NCI-H524 treated with DMSO at 0.1 percent for 48 hours (cell line): ENCODE measurements at regions not wholly inside any gene's neighbourhood (a gene's known extent, or its start where the extent isn't known, plus 50 kb on each side); places are given as distances from the start of the nearest gene placed in this dataset.
"Not testable (repeated sequence)": the region's sequence is repeated elsewhere in the genome, so short reads cannot be mapped to it uniquely, and the experiment has no call there.

ENCODE experiments used
- DNase-seq: peaks from one replicate; lab custom pipeline; 2025; lab: John Stamatoyannopoulos, UW

DNA sequence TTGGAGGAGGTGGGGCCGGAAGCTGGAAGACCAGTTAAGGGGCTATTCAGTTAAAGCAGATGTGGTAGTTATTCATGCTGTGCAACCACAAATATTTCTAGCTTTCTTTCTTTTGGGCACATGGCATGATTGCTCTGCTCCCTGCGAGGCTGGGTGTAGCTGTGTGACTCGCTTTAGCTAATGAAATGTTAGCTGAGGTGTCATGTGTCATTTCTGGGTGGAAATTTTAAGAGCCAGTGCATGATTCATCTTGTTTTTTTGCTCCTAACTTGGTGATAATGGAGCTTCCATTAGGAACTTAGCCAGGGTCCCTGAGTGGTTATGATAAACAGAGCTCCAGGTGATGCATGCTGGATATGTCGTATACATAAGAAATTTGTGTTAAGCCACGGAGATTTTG, 300.6 kb downstream of the SATB1 start:
- DNase-seq, result no peak

DNA sequence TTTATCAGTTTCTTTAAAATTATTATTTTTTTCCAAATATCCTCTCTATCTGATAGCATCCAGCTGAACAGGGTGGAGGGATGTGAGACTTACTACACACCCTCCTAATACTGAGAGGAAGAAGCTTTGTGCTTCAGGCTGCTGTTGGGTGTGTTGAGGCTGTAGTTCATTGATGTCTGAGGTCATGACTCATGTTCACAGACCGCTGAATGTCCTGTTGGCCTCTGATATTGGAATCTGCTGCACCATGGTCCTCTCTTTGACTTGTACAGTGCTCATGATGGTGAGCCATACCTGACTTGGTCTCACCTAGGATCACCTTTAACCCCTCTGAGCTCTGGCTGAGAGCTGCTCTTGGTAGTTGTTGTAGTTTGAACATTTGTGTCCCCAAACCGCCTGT, 302.9 kb downstream of the SATB1 start:
- no peak for DNase-seq

DNA sequence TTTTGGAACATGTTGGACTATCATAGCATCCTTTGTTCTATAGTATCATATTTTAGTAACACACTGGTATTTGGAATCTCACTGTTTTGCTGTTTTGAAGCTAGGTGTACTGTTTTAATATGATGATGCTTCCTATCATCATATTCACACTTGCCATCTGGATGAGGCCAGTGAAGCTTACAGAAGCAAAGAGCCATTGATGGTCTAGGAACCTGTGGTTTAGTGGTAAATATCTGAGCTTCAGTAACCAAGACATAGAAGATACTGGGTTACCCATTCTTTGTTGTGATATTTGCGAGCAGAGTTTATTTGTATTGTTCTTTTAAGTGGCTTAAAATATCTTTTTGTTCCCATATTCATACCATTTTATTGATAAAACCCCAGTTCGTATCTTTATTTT, 304.1 kb downstream of the SATB1 start:
- DNase-seq, result no peak

DNA sequence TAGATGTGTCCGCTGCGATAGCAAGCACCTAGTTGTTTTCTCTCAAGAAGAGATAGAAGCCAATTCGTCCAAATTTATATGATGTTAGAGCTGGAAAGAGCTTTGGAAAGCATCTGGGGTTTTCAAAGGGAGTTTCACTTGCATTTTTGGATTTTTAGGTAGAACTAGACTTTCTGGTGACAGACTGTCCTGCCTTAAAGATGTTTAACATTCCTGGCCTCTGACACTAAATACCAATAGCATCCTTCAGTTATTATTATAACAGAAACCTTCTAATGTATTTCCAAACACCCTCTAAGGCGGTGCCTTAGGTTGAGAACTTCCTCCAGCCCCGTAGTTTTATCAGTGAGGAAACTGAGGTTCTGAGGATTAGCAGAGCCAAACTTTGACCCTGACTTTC, 305.3 kb downstream of the SATB1 start:
- no peak for DNase-seq

DNA sequence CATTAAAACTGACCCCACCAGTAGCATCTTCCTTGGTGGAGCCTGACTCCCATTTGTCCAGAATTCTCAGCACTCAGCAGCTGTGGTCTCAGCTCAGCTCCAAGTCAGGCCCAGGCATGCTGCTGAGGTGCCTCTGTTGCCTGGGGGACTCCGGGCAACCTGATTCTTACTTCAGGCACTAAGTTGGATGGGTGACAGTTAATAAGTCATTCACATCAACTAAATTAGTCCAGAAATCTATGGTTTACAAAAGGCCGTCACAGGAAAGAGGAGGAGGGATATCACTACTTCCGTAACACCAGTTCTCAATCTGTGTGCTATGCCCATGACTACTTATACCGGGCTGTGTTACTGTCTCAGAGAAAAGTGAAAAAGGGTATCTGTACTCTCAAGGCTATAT, 310.2 kb downstream of the SATB1 start:
- no peak for DNase-seq

DNA sequence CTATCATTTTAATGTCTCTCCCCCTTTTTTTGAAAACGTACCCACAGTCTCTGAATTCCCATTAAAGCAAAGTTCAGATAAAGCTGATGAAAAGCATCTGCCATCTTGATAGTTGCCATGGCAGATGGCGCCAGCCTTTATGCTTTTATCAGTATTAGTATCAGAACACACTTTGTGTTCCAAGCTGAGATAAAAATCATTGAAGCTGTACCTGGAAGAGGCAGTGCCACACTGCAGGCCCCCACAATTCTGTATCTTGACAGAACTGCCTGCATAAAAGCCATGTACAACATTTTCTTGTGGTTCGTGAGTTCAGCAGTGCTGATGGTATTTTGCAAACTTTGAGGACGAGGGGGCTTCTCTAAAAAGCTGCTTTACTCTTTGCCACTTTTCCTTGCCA, 311.7 kb downstream of the SATB1 start:
- DNase-seq, result no peak

DNA sequence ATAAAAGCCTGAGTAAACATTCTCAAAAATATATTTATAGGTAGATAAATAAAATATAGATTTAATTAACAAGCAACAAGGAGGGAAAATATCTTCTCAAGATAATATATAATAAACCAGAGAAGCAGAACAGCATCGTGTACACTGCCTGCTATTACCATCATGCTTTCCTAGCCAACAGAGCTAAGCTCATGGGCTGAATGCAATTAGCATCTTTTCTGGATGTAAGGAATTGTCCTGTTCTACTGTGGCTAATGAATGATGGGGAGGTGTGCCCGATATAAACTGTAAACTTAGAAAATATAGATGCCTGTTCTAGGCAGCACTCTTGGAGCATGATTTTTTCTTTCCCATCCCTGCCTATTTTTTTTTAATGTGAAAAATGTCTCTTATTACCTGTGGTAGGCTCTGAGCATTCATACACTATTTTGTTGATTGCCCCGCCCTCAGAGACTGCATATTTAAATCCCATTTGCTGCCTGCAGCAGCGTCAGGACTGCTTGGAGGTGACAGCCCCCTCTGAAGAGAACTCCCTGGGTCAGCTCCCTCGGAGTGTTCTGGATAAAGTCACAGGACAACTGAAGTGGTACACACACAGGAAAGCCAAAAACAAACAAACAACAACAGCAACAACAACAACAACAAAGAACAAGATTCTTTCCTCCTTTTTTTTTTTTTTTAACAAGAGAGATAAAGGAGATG, 312.3 kb downstream of the SATB1 start:
- DNase-seq, result no peak

DNA sequence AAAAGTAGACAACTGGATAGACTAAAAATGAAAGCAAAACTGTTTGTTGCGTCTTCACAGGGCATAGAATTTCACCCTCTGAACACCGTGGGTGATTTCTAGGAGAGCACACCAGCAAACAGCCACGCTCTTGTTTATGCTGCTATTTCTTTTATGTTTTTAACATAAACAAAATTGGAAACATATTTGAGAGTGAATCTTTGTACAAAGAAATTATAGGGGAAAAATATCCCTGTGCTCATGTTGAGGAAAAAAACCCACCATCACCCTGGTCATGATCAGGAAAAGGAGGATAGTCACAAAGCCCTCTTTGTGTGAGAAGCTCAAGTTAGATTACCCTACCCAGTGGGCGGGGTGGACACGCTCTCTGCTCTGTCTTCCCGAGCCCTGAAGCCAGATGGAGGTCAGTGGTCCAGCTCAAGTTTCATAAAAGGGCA, 313.3 kb downstream of the SATB1 start:
- DNase-seq, result no peak

DNA sequence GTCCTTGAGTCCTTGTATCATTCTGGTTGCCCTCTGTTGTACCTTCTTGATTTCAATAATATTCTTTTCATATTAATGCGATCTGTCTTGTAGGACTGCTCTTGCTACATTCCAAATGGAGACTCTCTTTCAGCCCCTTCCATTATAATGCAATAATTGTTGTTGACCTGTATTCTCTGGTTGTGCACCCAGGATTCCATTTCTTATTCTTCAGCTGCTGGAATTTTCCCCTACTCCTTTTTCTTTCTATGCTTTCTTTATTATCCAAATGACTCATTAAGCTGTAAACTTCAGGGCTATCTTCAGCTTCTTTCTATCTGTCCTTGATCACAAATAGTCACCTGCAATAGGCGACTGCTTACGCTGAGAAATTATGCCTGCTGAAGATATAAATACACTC, 321.5 kb downstream of the SATB1 start:
- DNase-seq, result no peak

DNA sequence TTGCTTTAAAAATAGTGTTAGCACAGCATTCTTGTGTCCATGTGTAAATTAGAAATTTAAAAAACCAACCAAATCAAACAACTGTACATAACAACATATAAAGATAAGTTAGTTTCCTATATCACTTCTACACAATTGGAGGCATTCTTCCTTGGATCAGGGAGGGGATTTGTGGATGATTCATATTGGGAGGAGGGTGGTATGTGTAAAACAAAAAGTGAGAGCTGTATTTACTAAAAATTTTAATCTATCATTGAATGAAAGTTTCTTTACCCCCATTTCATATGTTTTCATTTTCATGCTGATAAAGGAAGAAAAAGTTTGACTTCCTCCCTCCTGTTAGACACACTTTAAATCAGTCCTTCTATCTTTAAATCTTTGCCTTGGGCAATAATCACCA, 325.0 kb downstream of the SATB1 start:
- no peak for DNase-seq

DNA sequence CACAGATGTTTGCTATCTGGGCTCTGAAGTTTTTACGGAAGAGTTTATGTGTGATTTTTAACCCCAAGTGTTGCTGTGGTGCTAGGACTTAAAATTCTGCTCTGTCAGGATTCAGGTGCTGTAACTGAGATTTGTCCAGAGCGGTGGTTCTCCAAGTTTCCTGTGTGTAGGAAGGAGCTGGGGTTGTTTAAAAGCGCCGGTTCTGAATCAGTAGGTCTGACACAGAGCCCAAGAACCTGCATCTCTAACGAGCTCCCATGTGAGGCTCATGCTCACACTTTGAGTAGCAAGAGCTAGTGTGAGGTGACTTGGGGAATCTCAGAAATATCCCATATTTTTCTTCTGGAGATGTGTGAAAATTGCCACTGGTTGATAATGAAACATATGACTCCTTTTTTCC, 325.5 kb downstream of the SATB1 start:
- no peak for DNase-seq

DNA sequence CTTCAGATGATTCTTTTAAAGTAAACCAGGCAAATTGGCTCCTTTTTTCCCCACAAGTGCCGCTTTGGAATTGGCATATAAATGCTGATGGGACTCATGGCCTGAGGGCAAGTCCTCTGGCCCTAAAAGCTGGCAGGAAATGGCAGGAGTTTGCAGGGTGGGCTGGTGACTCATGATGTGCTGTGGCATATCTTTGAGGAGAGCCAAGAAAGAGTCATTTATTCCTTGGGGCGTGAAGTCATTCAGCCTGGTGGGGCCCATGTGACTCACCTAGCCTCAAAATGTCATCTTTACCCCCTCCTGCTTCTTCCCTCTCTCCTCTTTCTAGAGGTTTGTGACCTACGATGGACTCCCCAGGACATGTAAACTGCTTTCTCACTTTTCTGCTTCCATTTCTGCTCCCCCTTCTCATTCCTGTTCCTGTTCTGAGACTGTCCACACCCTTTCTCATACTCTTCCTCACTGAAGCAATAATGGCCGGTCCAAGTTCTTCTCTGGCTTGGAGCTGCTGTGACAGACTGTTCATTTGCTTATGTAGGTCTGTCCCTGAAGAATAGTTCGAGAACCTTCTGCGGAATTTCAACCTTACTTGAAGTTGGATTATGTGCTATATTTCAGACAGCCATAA, 326.1 kb downstream of the SATB1 start:
- no peak for DNase-seq

DNA sequence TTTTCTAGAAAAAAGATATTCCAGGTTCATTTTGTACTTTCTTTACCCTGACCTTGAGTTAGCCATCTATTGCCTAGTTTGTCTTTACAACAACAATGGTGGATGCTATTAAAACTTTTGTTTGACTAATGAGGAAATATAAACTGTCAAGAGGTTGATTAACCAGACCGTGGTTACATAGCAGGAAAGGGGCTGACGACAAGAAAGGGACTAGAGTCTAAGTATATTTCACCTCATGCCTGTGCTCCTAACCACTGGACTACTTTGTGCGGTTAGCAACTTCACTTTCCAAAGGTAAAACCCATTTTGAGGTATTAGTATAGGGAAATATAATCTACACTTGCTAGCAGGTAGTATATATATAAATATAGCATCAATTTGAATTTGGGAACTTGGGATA, 327.1 kb downstream of the SATB1 start:
- DNase-seq, result no peak

DNA sequence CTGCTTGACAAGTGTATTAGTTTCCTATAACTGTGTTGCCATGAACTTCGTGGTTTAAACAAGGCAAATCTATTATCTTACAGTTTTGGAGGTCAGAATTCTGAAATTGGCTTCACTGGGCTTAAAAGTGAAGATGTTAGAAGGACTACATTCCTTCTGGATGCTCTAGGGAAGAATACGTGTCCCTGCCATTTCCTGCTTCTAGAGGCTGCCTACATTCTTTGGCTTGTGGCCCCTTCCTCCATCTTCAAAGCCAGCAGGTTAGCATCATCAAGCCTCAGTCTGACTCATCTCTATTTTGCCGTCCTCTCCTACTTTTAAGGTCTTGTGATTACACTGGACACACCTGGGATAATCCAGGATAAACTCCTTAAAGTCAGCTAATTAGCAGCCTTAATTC, 327.7 kb downstream of the SATB1 start:
- no peak for DNase-seq

DNA sequence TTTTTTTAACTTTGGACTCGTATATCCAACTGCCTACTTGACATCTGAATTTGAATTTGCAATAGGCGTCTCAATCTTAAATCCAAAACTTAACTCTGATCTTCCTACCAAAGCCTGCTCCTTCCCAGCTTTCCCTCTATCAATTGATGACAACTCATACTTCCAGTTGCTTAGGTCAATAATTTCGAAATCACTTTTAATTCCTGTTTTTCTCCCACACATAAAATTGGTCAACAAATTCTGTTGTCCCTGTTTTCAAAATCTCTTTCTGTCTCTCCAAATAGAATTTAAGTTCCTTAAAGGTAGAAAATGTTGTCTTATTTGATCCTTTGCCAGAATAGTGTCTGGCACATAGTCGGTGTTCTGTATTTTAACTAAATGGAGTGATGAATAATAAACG, 332.4 kb downstream of the SATB1 start:
- DNase-seq, result no peak

DNA sequence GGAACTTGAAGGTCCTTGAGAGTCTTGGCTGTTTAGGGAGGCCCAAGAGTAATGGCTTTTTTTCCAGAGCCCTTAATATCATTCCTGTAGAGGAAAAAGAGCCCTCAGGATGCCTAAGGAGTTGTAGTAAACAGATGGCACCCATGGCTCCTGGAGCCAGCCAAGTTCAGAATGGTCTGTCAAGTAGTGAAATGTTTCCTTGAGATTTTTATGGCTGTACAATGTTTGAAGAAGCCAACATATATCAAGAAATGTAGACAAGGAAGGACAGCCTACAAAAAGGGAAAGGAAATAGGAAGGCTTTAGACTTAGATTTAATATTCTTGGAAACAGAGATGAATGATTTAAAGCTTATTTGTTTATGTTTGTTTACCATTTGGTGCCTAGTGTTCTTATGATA, 334.8 kb downstream of the SATB1 start:
- no peak for DNase-seq

DNA sequence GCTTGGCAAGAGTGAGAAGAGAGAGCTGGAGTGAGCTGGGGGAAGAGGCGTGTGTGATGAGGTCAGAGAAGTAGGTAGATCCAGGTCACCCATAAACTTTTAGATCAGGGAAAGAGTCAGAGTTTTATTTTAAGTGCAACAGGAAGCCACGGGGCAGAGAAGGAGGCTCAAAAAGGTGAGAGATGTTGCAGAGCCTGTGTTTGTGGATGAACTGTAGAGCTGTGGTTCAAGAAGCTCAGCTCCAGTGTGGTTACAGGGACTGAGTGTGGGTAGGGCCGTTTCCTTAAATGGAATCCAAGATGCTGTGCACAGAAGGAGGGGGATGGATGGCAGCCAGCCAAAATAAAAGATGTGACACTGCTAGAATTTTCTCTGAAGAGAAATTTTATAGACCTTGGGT, 337.2 kb downstream of the SATB1 start:
- no peak for DNase-seq

DNA sequence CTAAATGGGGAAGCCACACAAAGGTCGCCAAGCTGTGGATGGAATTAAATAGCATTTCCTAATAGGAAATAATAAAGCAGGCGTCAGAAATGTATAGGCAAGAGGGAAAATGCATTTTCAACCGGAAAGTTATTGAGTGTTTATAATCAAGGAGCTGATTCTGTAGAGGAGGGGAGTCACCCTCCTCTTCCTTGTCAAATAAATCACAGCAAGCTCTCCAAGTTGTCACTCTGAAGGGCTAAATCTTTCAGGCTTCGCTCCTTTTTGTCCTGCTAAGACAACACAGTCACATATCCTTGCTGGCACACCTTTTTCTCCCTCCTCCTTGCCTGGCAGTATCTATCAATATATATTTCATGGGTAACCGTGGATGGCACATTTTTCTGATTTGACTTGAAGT, 338.4 kb downstream of the SATB1 start:
- DNase-seq, result no peak

DNA sequence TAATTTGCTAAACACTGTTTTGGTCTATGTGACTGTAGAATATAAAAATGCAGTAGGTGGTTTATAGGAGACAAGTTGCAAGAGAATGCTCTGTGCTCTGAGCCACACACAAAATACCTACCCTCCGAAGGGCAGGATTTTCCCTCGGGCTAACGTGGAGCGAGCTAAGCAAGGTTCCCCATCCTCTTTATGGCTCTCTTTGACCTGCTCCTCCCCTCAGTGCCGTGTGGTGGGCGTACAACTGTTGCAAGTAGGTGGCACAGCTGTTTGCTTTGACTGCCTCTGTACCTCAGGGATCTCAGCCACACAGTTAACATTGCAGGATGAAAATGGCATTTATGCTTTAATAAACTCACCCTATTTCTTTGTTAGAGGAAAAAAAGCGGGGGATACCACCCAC, 339.1 kb downstream of the SATB1 start:
- no peak for DNase-seq

DNA sequence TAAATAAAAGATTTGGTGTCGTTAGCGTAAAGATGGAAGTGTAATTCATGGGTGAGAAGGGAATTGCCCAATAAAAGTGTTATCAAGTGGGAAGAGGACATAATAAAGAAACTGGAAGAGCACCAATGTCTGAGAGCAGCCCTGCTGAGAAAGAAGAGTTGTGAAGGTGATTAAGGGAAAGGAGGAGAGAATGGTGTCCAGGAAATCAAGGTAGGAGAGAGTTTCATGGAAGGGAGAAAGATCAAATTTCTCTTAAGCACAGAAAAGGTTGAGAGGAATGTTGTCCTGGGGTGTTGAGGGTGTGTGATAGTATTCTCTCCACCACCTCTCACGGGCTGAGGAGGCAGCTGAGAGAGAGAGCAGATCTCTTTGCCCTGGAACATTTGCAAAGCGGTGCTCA, 339.7 kb downstream of the SATB1 start:
- no peak for DNase-seq

DNA sequence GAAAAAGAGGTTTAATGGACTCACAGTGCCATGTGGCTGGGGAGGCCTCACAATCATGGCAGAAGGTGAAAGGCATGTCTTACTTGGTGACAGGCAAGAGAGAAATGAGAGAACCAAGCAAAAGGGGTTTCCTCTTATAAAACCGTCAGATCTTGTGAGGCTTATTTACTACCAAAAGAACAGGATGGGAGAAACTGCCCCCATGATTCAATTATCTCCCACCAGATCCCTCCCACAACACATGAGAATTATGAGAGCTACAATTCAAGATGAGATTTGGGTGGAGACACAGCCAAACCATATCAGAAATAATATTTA, 340.8 kb upstream of the TBC1D5 start:
- DNase-seq, result not testable (repeated sequence)

DNA sequence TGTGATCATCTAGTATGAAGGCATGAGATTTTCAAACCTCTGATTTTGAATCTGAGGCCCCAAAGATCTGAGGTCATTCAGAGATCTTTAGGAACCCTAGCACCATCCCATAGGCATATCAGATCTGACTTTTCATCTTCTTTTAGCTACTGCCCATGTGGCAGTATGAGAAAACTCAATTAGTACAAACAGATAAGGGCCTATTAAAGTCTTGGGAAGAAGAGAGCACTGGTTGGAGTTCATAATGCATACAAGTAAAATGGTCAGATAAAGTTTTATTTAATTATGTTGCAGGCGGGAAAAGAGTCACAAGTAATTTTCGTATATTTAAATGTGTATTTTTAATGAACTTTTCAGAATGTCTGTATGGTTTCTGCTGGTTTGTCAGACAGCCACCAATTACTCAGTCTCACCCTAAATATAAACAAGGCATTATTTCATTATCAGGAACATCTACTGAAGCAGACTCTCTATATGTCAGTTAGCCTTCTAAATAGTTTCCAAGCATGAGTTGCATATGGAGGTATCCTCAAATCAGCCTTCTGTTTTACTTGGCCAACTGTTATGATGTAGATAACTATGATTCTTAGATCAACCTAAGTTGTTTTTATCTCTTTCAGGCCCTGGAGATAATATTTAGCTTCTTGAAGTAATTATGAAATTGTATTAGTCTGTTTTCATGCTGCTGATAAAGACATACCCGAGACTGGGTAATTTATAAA, 340.3 kb upstream of the TBC1D5 start:
- DNase-seq, result no peak

DNA sequence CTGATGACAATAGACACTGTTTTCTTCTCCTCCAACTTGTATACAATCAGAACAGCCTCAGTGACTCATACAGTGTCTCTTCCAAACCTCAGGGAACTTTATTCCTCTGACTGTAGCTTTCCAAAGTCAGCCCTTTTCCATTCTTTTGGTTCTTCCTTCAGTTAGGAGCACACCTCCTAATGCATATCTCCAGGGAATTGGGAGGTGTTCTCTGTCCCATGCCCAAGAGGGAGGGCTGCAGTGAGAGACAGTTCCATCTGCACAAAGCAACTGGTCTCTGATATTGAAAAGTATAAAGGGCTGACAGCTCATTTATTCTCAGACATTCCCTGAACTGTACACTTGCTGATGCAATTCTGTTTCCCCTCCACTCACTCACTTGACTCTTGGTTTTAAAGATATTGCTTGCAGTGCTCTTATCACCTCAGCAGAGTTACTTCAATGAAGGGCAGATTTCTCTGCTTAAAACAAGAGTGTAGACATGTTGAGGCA, 337.8 kb upstream of the TBC1D5 start:
- DNase-seq, result no peak

DNA sequence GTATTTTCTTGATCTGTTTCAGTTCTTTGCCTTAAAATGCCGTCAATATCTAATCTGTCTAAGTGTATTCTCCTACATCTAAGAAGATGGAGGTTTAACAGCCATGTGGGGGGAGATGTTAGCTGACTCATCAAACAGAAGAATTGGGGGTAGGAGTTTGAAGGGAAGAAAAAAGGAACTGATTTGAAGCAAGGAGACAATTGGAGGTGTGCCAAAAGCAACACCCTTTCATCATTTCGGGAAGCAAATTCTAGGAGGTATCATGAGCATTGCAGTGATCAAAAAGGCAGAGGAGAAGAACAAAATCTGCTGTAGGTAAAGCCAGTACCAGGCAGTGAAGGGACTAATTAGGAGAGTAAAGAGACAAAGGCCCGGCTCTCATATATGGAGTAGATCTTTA, 337.3 kb upstream of the TBC1D5 start:
- no peak for DNase-seq
